HepG2 (cell line): ENCODE measurements at regions not wholly inside any gene's neighbourhood (a gene's known extent, or its start where the extent isn't known, plus 50 kb on each side); places are given as distances from the start of the nearest gene placed in this dataset.

Source experiments
- ATAC-seq: fragments of 200-7000 bp; cut with Tn5 transposase; 3 replicates; pipeline ENCODE4 v1.9.1; 2020; ENCODE audit warnings: mild to moderate bottlenecking, moderate library complexity
- BruUV-seq: library from RNA; stranded (reverse); fragments of 400-500 nt; replicated peaks from 2 replicates; lab custom pipeline; 2021; lab: Mats Ljungman, UMichigan
- CTCF ChIA-PET: fragments of 300-600 bp; formaldehyde crosslinking; extraction: SDS; loops from one replicate; lab custom pipeline; 2021; ENCODE audit warnings: low total read pairs, inconsistent platforms, low intra/inter-chr PET ratio; lab: Yijun Ruan, JAX
- POLR2A ChIA-PET: fragments of 350-600 bp; sonication (Branson Sonifier 250); formaldehyde crosslinking; loops from one replicate; lab custom pipeline; 2020; ENCODE audit warnings: antibody characterized with exemption, inconsistent platforms; lab: Yijun Ruan, JAX
- DNase-seq: peaks from one replicate; pipeline ENCODE4 v3.0.0-alpha.2; 2015; ENCODE audit warnings: low spot score
- FAIRE-seq: peaks from 3 replicates; lab custom pipeline; 2011; peaks lifted over from hg19 to GRCh38; lab: Jason Lieb, UNC
- H2AFZ ChIP-seq: one replicate; pipeline ENCODE4 v1.6.1; 2011; ENCODE audit warnings: low read length, inconsistent platforms
- H3K27ac ChIP-seq: fragments of 300-600 bp; 3 replicates; pipeline ENCODE4 v1.8.0; 2011; ENCODE audit warnings: mixed run types, mild to moderate bottlenecking, mixed read lengths, low read length, inconsistent platforms; ENCODE audit not compliant: insufficient read depth; ENCODE audit errors: extremely low read length
- H3K27me3 ChIP-seq, 2 experiments: fragments of 200-600 bp in 1 of 2; 2 replicates in 1 of 2; 3 replicates in 1 of 2; pipeline versions ENCODE4 v1.6.0 to v1.8.0; 2011; ENCODE audit warnings: low read length in 2 of 2, mild to moderate bottlenecking in 2 of 2, moderate library complexity in 2 of 2, inconsistent platforms in 1 of 2; ENCODE audit not compliant: insufficient read depth in 2 of 2, control insufficient read depth in 1 of 2
- H3K36me3 ChIP-seq, 2 experiments: fragments of 200-600 bp in 1 of 2; replicated peaks in 1 of 2; 2 replicates in 1 of 2; 3 replicates in 1 of 2; pipeline versions ENCODE4 v1.5.1 to v1.8.0; 2011; ENCODE audit warnings: low read length in 2 of 2, inconsistent platforms in 1 of 2; ENCODE audit not compliant: insufficient read depth in 2 of 2, control insufficient read depth in 1 of 2
- H3K4me1 ChIP-seq: 2 replicates; pipeline ENCODE4 v1.5.1; 2012; ENCODE audit warnings: low read length, inconsistent platforms; ENCODE audit not compliant: insufficient read depth
- H3K4me2 ChIP-seq: 2 replicates; pipeline ENCODE4 v1.6.0; 2011; ENCODE audit warnings: low read depth, low read length, inconsistent platforms
- H3K4me3 ChIP-seq, 3 experiments: fragments of 200-600 bp in 1 of 3; sonication (generic), shearing (Covaris generic) in 1 of 3; replicated peaks in 1 of 3; 2 replicates each; pipeline ENCODE4 v1.5.1; 2011 to 2016; ENCODE audit warnings: low read length in 3 of 3, inconsistent platforms in 2 of 3, low read depth in 2 of 3, mild to moderate bottlenecking in 2 of 3, control low read depth in 1 of 3, mixed read lengths in 1 of 3; ENCODE audit not compliant: insufficient read depth in 1 of 3
- H3K79me2 ChIP-seq: one replicate; pipeline ENCODE4 v1.6.1; 2011; ENCODE audit warnings: low read length, inconsistent platforms; ENCODE audit not compliant: insufficient read depth
- H3K9ac ChIP-seq: 2 replicates; pipeline ENCODE4 v1.6.0; 2011; ENCODE audit warnings: mild to moderate bottlenecking, low read depth, low read length, inconsistent platforms; ENCODE audit not compliant: insufficient read depth
- H3K9me3 ChIP-seq: 2 replicates; pipeline ENCODE4 v1.5.1; 2012; ENCODE audit warnings: mild to moderate bottlenecking, low read length
- H4K20me1 ChIP-seq: 2 replicates; pipeline ENCODE4 v1.6.0; 2011; ENCODE audit warnings: inconsistent platforms, mild to moderate bottlenecking, low read length, moderate library complexity; ENCODE audit not compliant: insufficient read depth
- HMG20A ChIP-seq: IDR thresholded peaks from 2 replicates; pipeline ENCODE4 v1.6.1; 2016; ENCODE audit warnings: borderline replicate concordance
- KMT2A ChIP-seq: sonication (generic); formaldehyde crosslinking; IDR thresholded peaks from 2 replicates; pipeline ENCODE4 v1.4.0; 2020; ENCODE audit warnings: missing genetic modification reagents
- MEF2D ChIP-seq: sonication (generic); formaldehyde crosslinking; IDR thresholded peaks from 2 replicates; pipeline ENCODE4 v1.5.1; 2020; ENCODE audit warnings: mild to moderate bottlenecking, missing genetic modification reagents
- NR2F6 ChIP-seq, 2 experiments: IDR thresholded peaks; 2 replicates each; pipeline ENCODE4 v1.6.1; 2016; ENCODE audit warnings: antibody characterized with exemption in 1 of 2, mild to moderate bottlenecking in 1 of 2
- PHB2 ChIP-seq: fragments of 450-650 bp; IDR thresholded peaks from 2 replicates; pipeline ENCODE4 v1.6.1; 2018; ENCODE audit not compliant: partially characterized antibody
- SOX5 ChIP-seq: IDR thresholded peaks from 2 replicates; pipeline ENCODE4 v1.6.1; 2016; ENCODE audit warnings: borderline replicate concordance
- ZFP37 ChIP-seq: sonication (generic); formaldehyde crosslinking; IDR thresholded peaks from 2 replicates; pipeline ENCODE4 v1.4.0; 2020; ENCODE audit warnings: missing genetic modification reagents, borderline replicate concordance
- ZGPAT ChIP-seq: IDR thresholded peaks from 2 replicates; pipeline ENCODE4 v1.6.1; 2016; ENCODE audit warnings: mild to moderate bottlenecking
- ZNF124 ChIP-seq: sonication (generic); formaldehyde crosslinking; IDR thresholded peaks from 2 replicates; pipeline ENCODE4 v1.4.0; 2020; ENCODE audit warnings: missing genetic modification reagents
- ZNF329 ChIP-seq: sonication (generic); formaldehyde crosslinking; IDR thresholded peaks from 2 replicates; pipeline ENCODE4 v1.9.0; 2021; ENCODE audit warnings: low read depth, mild to moderate bottlenecking, missing genetic modification reagents
- ZNF335 ChIP-seq: sonication (generic); formaldehyde crosslinking; IDR thresholded peaks from 2 replicates; pipeline ENCODE4 v1.4.0; 2020; ENCODE audit warnings: missing genetic modification reagents
- ZNF691 ChIP-seq: sonication (generic); formaldehyde crosslinking; IDR thresholded peaks from 2 replicates; pipeline ENCODE4 v1.4.0; 2020; ENCODE audit warnings: missing genetic modification reagents, low read depth, mild to moderate bottlenecking, borderline replicate concordance
- WGBS: methylation state at CpG from one replicate; pipeline ENCODE4 v1.1.6; 2017; ENCODE audit warnings: low lambda C conversion rate; 5-methylcytosine and 5-hydroxymethylcytosine counted together
- in situ Hi-C: cut with HindIII; loops from 2 replicates; pipeline ENCODE4 v1.10.0; 2017; ENCODE audit warnings: low pct_unique_long_range_greater_than_20kb; ENCODE audit not compliant: extremely low pct_ligation_motif_present
- intact Hi-C: fragments of 100-400 bp; cut with micrococcal nuclease; formaldehyde crosslinking; loops from one replicate; pipeline ENCODE4 v1.10.0; 2022; ENCODE audit not compliant: unreplicated experiment

GRCh38 chr20:24862606-24863005 is 86.5 kb upstream of the CST7 start:
- no peak overlapping the region for H3K4me2 ChIP-seq
- no peak overlapping the region for H3K9ac ChIP-seq
- intact Hi-C loops = no loop called here
- DNase-seq (no peak), ATAC-seq (no peak), FAIRE-seq (no peak)
- H3K27ac ChIP-seq = no peak overlapping the region
- peaks cover 26% of the 10 kb centered on the region for H3K9me3 ChIP-seq
- H3K79me2 ChIP-seq = no peaks in the 10 kb centered on the region
- TF ChIP-seq ZNF329 (CRISPR knock-in tag) = no peak
- TF ChIP-seq HMG20A (CRISPR knock-in tag) = no peak
- TF ChIP-seq NR2F6 (IDR thresholded peaks at IDR 0.05) = no peak
- TF ChIP-seq NR2F6 (CRISPR knock-in tag; IDR thresholded peaks at IDR 0.05) = no peak
- TF ChIP-seq KMT2A (CRISPR knock-in tag) = no peak
- no peak for TF ChIP-seq PHB2
- no peak for TF ChIP-seq ZNF691 (CRISPR knock-in tag)
- TF ChIP-seq MEF2D (CRISPR knock-in tag) = no peak
- TF ChIP-seq SOX5 (CRISPR knock-in tag) = no peak
- TF ChIP-seq ZNF335 = no peak
- TF ChIP-seq ZNF124 = no peak
- no peak for TF ChIP-seq ZGPAT (CRISPR knock-in tag)
- TF ChIP-seq ZFP37 (CRISPR knock-in tag) = no peak
- H4K20me1 ChIP-seq = no peaks in the 10 kb centered on the region
- H2AFZ ChIP-seq = no peak overlapping the region
- in situ Hi-C loops = no loop called here
- no peaks in the 10 kb centered on the region for H3K36me3 ChIP-seq
- no peaks in the 10 kb centered on the region for H3K4me1 ChIP-seq
- no TSS peak for BruUV-seq
- H3K27me3 ChIP-seq = peaks cover 0 to 12% of the 10 kb centered on the region in 2 experiments; a peak in 2 of 5 replicates
- POLR2A ChIA-PET = no interaction called here
- CTCF ChIA-PET = no interaction called here
- WGBS = 8% methylated on average over 6 of the region's 6 CpGs
- H3K4me3 ChIP-seq = no peak overlapping the region
